Large intestine (tissue), 3 donors: ENCODE measurements at regions not wholly inside any gene's neighbourhood (a gene's known extent, or its start where the extent isn't known, plus 50 kb on each side); places are given as distances from the start of the nearest gene placed in this dataset.

Experiments
- DNase-seq, 2 donors: peaks; one replicate each; pipeline versions ENCODE4 v3.0.0 to v3.0.0-alpha.2; 2013
- H3K27ac ChIP-seq: one replicate; pipeline ENCODE4 v1.5.1; 2013; ENCODE audit warnings: low read length
- H3K27me3 ChIP-seq: 2 replicates; pipeline ENCODE4 v1.6.1; 2013; ENCODE audit warnings: low read length; ENCODE audit not compliant: control insufficient read depth, insufficient read depth
- H3K36me3 ChIP-seq: 2 replicates; pipeline ENCODE4 v1.6.1; 2013; ENCODE audit warnings: low read length; ENCODE audit not compliant: control insufficient read depth, insufficient read depth
- H3K4me1 ChIP-seq: one replicate; pipeline ENCODE4 v1.6.1; 2013; ENCODE audit warnings: low read length; ENCODE audit not compliant: control insufficient read depth, insufficient read depth
- H3K4me3 ChIP-seq: one replicate; pipeline ENCODE4 v1.5.1; 2013; ENCODE audit warnings: low read length
- H3K9me3 ChIP-seq: one replicate; pipeline ENCODE4 v1.6.1; 2013; ENCODE audit warnings: mild to moderate bottlenecking, low read depth, low read length, moderate library complexity; ENCODE audit not compliant: control insufficient read depth
- WGBS: methylation state at CpG from one replicate; pipeline ENCODE4 v1.1.5; 2013; ENCODE audit warnings: low lambda C conversion rate; ENCODE audit not compliant: insufficient coverage; 5-methylcytosine and 5-hydroxymethylcytosine counted together

DNA sequence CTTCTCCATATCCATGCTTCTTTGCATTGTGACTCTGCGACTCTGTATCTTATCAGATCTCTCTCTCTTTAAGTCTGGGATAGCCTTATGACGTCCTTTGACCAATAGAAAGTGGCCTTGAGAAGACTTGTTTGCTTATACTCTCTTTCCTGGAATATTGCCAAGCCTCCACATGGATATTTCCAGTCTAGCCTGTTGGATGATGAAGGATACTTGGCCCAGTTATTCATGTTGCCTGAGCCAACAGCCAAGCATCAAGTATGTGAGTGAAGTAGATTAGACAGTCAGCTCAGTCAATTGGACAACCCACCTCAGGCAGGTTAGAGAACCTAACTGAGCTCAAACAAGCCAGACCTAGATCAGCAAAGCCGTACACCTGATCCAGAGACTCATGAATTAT lies 864.2 kb upstream of the MGAT4C start:
- H3K4me3 ChIP-seq = no peak overlapping the region
- H3K36me3 ChIP-seq = no peaks in the 10 kb centered on the region
- no peaks in the 10 kb centered on the region for H3K4me1 ChIP-seq
- WGBS = no CpG with 5 or more reads among the region's 3 CpGs
- H3K27ac ChIP-seq = no peak overlapping the region
- no peaks in the 10 kb centered on the region for H3K27me3 ChIP-seq
- DNase-seq = no peak
- no peaks in the 10 kb centered on the region for H3K9me3 ChIP-seq

DNA sequence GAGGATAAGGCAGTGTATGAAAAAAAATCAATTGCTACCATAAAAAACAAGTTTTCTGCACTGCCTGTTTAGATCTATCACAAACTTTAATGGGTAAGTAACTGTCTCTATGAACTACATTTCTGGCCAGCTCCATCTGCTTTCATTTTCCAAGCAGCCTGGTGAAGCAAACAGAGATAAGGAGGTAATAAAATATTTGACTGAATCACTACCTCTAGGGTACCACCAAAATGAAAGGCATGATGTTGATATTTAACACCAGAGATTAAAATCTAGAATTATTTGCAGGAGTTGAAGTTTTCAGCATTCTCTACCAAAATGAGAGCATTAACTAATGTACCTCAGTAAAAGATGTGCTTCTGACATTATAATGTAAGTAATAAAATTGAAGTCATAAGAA lies 863.5 kb upstream of the MGAT4C start:
- no peaks in the 10 kb centered on the region for H3K27me3 ChIP-seq
- no peaks in the 10 kb centered on the region for H3K4me1 ChIP-seq
- no peak overlapping the region for H3K27ac ChIP-seq
- DNase-seq = no peak
- no peaks in the 10 kb centered on the region for H3K9me3 ChIP-seq
- H3K36me3 ChIP-seq = no peaks in the 10 kb centered on the region
- no peak overlapping the region for H3K4me3 ChIP-seq

GRCh38 chr12:87117526-87117925 lies 861.3 kb upstream of the MGAT4C start:
- H3K4me3 ChIP-seq = no peak overlapping the region
- no peaks in the 10 kb centered on the region for H3K4me1 ChIP-seq
- no peak for DNase-seq
- H3K27me3 ChIP-seq = no peaks in the 10 kb centered on the region
- H3K36me3 ChIP-seq = no peaks in the 10 kb centered on the region
- no CpG with 5 or more reads among the region's 1 CpG for WGBS
- H3K9me3 ChIP-seq = no peaks in the 10 kb centered on the region
- H3K27ac ChIP-seq = no peak overlapping the region

GRCh38 chr12:87116780-87117179 lies 860.6 kb upstream of the MGAT4C start:
- Histone ChIP-seq H3K27me3 (no peaks in the 10 kb centered on the region), H3K27ac (no peak overlapping the region), H3K4me1 (no peaks in the 10 kb centered on the region), H3K36me3 (no peaks in the 10 kb centered on the region), H3K9me3 (no peaks in the 10 kb centered on the region), H3K4me3 (no peak overlapping the region)
- no peak for DNase-seq
- no CpG with 5 or more reads among the region's 6 CpGs for WGBS

GRCh38 chr12:87112571-87113345 lies 856.6 kb upstream of the MGAT4C start:
- H3K36me3 ChIP-seq = no peaks in the 10 kb centered on the region
- H3K9me3 ChIP-seq = no peaks in the 10 kb centered on the region
- WGBS = 80% methylated on average over 2 of the region's 3 CpGs

DNA sequence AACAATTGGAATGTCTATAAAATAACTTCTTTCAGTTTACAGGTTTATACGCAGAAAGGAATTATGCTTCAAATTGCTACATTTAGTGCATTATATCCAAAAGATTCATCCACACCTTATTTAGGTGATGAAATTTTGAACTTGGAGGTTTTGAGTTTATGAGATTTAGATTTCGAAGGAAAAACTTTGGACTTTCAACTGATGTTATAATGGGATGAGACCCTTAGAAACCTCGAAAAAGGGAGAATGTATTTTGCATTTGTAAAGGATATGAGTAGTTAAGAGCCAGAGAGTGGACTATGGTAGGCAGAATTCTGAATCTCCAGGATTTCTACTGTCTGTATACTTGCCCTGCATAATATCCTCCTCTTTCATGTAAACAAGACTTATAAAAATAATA lies 851.6 kb upstream of the MGAT4C start:
- WGBS = 64% methylated on average over 3 of the region's 3 CpGs
- Histone ChIP-seq H3K4me1 (no peaks in the 10 kb centered on the region), H3K36me3 (no peaks in the 10 kb centered on the region), H3K27ac (no peak overlapping the region), H3K27me3 (no peaks in the 10 kb centered on the region), H3K9me3 (no peaks in the 10 kb centered on the region), H3K4me3 (no peak overlapping the region)
- DNase-seq = no peak

More at GRCh38 chr12:87112571-87113345, 856.6 kb upstream of the MGAT4C start:
- Histone ChIP-seq H3K4me3 (no peak overlapping the region), H3K4me1 (no peaks in the 10 kb centered on the region), H3K27ac (no peak overlapping the region), H3K27me3 (no peaks in the 10 kb centered on the region)
- DNase-seq = no peak

DNA sequence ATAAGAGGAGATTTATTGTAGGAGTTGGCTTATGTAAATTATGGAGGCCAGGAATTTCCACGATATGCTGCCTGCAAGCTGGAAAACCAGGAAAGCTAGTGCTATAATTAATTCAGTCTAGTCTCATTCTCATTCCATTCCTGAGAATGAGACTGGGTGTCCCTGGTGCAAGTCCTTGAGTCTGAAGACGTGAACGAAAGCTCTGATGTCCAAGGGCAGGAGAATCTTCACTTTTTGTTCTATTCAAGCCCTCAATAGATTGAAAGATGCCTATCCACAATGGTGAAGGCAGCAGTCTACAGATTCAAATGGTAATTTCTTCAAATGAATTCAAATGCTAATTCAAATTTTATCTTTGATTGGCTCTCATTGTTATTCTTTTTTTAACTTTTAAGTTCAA lies 851.1 kb upstream of the MGAT4C start:
- H3K27me3 ChIP-seq = no peaks in the 10 kb centered on the region
- no peaks in the 10 kb centered on the region for H3K9me3 ChIP-seq
- no peak for DNase-seq
- no peaks in the 10 kb centered on the region for H3K4me1 ChIP-seq
- H3K36me3 ChIP-seq = no peaks in the 10 kb centered on the region
- WGBS = 100% methylated on average over 1 of the region's 3 CpGs
- H3K27ac ChIP-seq = no peak overlapping the region
- H3K4me3 ChIP-seq = no peak overlapping the region

GRCh38 chr12:87096082-87096585 lies 839.9 kb upstream of the MGAT4C start:
- Histone ChIP-seq H3K27me3 (no peaks in the 10 kb centered on the region), H3K4me3 (no peak overlapping the region), H3K9me3 (no peaks in the 10 kb centered on the region), H3K4me1 (no peaks in the 10 kb centered on the region), H3K27ac (no peak overlapping the region), H3K36me3 (no peaks in the 10 kb centered on the region)
- WGBS = 67% methylated on average over 1 of the region's 4 CpGs
- no peak for DNase-seq

- Histone ChIP-seq H3K4me3 (no peak overlapping the region), H3K36me3 (no peaks in the 10 kb centered on the region)
- WGBS = 100% methylated on average over 2 of the region's 3 CpGs
Measured at GRCh38 chr12:87094356-87094755, 838.2 kb upstream of the MGAT4C start.

GRCh38 chr12:87092421-87092820 lies 836.2 kb upstream of the MGAT4C start:
- no peaks in the 10 kb centered on the region for H3K4me1 ChIP-seq
- no peak for DNase-seq
- no peaks in the 10 kb centered on the region for H3K27me3 ChIP-seq
- no peaks in the 10 kb centered on the region for H3K36me3 ChIP-seq
- WGBS = 83% methylated on average over 1 of the region's 1 CpG
- no peak overlapping the region for H3K4me3 ChIP-seq
- no peak overlapping the region for H3K27ac ChIP-seq
- H3K9me3 ChIP-seq = no peaks in the 10 kb centered on the region

More at GRCh38 chr12:87094356-87094755, 838.2 kb upstream of the MGAT4C start:
- no peaks in the 10 kb centered on the region for H3K4me1 ChIP-seq
- no peaks in the 10 kb centered on the region for H3K27me3 ChIP-seq
- no peak for DNase-seq
- no peaks in the 10 kb centered on the region for H3K9me3 ChIP-seq
- H3K27ac ChIP-seq = no peak overlapping the region
